GM19395 (cell line): ENCODE measurements at regions not wholly inside any gene's neighbourhood (a gene's known extent, or its start where the extent isn't known, plus 50 kb on each side); places are given as distances from the start of the nearest gene placed in this dataset.
"Not testable (repeated sequence)": the region's sequence is repeated elsewhere in the genome, so short reads cannot be mapped to it uniquely, and the experiment has no call there.

Experiments used
- ATAC-seq: cut with Tn5 transposase; IDR thresholded peaks from one replicate; pipeline ENCODE4 v1.9.1; 2021; ENCODE audit warnings: mild to moderate bottlenecking, moderate library complexity; ENCODE audit not compliant: unreplicated experiment

DNA sequence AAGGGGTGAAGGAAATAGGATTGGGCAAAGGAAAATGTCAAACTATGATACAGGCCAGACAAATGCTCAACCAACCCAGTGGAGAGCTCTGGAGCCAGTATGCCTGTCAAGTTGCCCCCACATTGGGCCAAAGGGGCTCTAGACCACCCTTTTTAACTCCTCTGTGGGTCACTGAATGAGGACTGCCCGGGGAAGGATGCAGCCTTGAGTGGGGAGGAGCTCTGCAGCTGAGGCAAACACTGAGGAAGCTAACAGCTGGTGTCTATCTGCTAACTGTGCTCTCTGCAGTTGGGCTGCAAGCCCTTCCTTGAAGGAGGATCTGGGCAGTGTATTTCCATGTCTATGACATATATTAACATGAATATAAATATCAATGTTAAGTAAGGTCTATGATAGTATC, 98.4 kb upstream of the PRSS16 start:
- ATAC-seq: no peak

DNA sequence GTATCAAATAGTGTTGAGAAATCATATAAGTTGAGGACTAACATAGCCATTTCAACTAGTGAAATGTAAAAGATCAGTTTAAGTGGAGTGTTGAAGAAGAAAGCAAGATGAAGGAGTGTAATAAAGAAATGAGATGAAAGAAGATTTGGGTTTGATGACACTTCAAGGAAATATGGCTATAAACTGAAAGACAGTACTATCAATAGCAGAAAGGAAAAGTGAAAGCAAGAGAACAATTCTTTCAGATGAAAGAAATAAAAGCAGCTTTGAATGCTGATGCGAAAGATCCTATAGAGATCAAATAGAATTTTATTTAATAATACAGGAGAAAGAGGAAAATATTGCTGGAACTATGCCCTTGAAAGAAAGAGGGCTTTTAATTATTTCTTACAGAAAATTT, 92.8 kb upstream of the PRSS16 start:
- no peak for ATAC-seq

DNA sequence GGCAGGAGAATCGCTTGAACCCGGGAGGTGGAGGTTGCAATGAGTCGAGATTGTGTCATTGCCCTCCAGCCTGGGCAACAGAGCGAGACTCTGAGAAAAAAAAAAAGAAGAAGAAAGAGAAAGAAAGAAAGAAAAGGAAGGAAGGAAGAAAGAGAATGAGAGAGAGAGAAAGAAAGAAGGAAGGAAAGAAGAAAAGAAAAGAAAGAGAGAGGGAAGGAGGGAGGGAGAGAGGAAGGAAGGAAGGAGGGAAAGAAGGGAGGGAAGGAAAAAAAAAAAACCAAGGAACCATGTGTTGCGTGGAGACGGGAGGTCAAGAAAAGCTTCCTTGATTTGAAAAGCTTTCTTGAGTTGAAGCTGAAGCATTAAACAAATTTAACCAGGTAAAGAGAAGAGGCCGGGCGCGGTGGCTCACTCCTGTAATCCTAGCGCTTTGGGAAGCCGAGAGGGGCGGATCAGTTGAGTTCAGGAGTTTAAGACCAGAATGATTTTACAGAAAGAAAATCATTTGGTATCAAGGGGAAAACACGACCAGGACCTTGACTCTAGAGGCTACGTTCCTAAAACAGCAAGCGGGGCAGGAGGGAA, 90.5 kb upstream of the PRSS16 start:
- no peak for ATAC-seq

DNA sequence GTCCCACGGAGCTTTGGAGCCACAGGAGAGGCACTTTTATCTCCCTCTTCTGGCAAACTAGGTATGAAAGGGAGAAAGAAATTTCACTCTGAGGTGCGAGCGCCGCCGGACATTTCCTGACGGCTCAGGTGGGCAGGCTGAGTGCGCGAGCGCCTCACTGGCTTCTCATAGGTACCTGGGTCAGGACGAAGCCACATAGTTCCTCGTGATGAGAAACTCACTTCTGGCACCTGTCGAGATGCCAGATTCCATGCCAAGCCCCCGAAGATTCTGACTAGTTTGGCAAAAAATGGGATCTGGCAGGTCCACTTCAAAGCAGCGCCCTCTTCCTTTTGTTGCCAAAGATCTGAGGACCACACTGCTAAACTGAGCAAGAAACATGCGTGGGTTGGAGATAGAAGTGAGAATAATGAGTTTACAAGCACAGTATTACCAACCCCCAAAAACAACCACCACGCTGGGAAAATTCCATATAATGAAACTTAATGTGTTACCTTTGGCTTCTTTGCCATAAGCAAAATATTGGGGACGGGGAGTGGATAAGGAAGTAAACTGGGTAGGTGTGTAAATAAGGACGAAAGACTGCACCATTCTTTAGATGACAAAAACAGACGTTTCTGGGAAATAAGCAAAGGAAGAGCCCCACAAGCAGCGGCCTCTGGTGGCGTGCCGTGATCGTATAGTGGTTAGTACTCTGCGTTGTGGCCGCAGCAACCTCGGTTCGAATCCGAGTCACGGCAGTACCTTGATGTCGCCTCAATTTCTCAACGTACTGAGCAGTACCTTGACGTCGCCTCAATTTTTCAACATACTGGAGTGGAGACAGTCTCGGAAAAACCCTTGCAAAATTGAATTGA, 89.8 kb upstream of the PRSS16 start:
- ATAC-seq: peak; percentile 56

- ATAC-seq: no peak
Observed at GRCh38 chr6:27158316-27158643, 89.2 kb upstream of the PRSS16 start.

DNA sequence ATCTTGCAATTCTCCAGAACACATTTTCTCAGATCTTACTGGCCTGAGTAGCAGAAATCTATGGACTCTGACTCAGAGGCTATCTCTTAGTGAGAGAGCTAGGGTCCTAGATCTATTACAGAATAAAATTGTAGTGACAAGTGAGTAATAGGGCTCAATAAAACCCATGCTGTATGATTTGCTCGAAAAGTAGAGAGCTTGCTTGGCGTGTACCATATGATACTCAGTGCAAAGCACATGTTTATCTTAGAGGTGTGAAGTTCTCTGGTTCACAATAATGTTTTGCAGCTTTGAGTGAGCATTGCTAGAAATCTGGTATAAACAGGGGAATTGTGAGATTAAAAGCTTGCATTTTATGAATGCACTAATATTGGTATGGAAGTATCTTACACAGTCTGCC, 87.8 kb upstream of the PRSS16 start:
- ATAC-seq: no peak

GRCh38 chr6:27161115-27161514, 86.4 kb upstream of the PRSS16 start:
- no peak for ATAC-seq

DNA sequence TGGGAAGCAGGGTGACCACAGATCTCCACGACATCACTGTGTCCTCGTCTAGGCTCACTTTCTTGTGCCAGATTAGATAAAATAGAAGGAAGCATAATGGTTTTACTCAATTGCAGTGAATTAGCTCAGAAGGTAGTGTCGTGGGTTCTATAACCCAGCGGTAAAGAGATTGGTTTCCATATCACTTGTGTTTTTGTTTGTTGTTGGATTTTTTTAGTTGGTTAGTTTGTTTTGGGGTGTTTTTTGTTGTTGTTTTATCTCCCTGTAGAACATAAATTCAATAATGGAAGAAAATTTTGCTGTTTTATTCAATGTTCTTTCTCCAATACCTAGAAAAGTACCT, 85.9 kb upstream of the PRSS16 start:
- no peak for ATAC-seq

GRCh38 chr6:27161946-27162603, 85.4 kb upstream of the PRSS16 start:
- ATAC-seq: no peak

- no peak for ATAC-seq
Observed at GRCh38 chr6:27163834-27164233, 83.7 kb upstream of the PRSS16 start.

GRCh38 chr6:27168108-27168507, 79.4 kb upstream of the PRSS16 start:
- ATAC-seq: no peak

DNA sequence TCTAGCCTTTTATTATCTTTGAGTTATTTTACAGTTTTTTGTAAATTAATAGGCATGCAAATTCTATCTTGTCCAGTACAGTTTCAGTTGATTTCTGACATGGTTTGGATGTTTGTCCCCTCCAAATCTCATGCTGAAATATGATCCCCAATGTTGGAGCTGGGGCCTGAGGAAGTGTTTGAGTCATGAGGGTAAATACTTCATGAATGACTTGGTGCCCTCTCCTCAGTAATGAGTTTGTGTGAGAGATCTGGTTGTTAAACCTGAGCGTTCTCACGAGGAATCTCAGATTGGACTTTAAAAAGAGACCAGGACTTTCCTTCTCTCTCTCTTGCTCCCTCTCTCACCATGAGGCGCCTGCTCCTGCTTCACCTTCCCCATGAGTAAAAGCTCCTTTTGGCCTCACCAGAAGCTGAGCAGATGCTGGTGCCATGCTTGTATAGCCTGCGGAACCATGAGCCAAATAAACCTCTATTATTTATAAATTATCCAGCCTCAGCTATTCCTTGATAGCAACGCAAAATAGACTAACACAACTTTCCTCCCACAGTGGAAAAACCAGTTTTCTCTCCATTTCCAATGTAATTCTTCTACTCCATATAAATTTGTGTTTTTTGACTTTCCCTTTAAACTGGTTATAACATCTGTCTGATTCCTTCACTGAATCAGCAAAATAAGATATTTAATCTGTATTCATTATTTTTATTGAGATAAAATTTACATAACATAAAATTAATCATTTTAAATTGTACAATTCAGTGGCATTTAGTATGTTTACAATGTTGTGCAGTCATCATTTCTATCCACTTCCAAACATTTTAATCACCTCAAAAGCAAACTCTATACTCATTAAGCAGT, 78.7 kb upstream of the PRSS16 start:
- no peak for ATAC-seq

DNA sequence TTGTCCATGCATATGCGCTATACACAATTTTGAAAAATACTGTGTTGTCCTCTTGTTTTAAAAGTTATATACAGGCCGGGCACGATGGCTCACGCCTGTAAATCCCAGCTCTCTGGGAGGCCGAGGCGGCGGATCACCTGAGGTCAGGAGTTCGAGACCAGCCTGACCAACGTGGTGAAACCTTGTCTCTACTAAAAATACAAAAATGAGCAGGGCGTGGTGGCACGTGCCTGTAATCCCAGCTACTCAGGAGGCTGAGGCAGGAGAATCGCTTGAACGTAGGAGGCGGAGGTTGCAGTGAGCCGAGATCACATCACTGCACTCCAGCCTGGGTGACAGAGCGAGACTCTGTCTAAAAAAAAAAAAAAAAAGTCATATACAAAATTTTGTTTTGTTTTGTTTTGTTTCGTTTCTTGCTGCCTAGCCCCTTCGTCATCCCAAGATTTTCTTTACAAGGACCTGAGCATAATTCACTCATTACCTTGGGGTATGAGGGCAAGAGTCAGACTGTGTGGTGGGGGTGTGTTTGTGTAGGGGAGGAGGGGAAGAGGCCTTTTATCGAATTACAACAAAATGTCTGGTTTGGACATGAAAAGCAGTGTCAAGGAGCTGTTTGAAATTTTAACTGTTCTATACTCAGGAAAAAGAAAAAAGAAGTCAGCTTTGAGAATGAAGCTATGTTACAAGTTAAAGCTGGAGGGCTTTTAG, 74.8 kb upstream of the PRSS16 start:
- not testable (repeated sequence) for ATAC-seq

GRCh38 chr6:27173232-27173601, 74.3 kb upstream of the PRSS16 start:
- not testable (repeated sequence) for ATAC-seq

DNA sequence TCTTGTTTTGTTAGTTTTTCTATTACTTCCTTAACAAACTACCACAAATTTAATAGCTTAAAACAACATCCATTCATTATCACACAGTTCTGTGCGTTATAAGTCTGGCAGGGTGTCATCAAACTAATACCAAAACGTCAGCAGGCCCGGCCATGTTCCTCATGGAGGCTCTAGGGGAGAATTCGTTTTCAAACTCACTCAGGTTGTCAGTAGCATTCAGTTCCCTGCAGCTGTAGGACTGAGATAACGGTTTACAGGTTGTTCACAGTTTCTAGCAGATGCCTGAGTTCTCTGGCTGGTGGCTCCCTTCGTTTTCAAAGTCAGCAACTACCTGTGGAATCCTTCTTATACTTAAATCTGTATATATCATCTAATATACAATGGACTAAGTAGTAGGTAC, 72.5 kb upstream of the PRSS16 start:
- ATAC-seq: no peak

DNA sequence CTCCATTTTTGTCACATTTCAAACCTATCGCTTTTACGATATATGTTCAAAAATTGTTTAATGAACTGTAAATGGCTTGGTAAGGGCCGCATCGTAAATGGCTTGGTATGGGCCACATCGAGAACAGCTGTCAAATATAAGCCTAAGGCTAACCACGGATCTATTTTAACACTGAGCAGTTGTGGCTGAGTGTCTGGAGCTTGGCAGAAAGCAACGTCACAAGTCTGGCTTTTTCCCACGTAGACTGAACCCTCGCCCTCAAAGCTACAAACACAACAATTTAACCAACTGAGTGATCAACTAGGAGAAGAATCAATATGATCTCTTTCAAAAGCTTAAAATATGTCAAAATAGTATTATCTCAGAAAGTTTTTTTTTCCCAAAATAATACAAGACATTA, 71.4 kb upstream of the PRSS16 start:
- ATAC-seq: no peak

DNA sequence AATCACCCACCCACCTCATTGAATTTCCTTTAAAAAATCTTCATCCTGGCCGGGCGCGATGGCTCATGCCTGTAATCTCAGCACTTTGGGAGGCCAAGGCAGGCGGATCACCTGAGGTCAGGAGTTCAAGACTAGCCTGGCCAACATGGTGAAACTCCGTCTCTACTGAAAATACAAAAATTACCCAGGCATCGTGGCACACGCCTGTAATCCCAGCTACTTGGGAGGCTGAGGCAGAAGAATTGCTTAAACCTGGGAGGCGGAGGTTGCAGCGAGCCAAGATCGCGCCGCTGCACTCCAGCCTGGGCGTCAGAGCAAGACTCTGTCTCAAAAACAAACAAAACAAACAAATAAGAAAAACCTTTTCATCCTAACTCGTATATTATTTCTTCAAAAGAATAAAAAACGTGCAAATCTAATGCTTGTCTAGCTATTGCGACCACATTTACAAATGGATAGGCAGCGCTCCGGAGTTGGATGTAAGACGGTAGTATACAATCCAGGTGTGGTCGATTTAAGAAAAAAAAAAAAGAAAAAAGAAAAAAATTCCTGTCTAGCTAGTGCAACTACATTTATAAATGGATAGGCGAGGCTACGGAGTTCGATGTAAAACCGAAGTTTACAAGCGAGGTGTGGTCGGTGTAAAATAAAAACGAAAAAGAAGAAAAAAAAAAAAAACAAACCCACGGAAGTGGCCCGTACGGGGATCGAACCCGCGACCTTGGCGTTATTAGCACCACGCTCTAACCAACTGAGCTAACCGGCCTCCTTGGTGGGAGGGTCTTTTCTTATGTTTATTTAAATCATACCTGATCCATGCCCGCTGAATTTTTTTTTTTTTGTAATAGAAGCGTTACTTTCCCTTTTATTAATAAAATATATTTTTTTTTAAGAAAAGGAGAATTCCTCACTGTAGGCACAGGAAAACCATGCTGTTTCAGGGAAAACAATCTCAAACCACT, 70.7 kb upstream of the PRSS16 start:
- ATAC-seq: peak; percentile 48

GRCh38 chr6:27177485-27178406, 69.8 kb upstream of the PRSS16 start:
- peak; percentile 71 for ATAC-seq

DNA sequence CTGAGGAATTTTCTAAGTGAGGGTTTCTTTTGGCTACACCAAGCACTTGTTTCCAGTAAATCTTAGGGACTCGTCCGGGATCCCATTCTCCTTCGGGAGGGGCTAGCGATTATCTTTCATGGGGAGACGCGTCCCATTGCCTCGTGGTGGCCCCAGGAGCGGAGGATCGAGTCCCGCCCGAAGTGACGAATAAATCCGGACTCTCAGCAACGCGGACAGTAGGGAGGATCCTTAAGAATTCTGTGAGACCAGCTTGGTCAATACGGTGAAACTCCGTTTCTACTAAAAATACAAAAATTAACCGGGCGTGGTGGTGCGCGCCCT, 69.1 kb upstream of the PRSS16 start:
- ATAC-seq: peak; percentile 14
